ENCODE measurements at regions not wholly inside any gene's neighbourhood (a gene's known extent, or its start where the extent isn't known, plus 50 kb on each side); places are given as distances from the start of the nearest gene placed in this dataset.
"Not testable (repeated sequence)": the region's sequence is repeated elsewhere in the genome, so short reads cannot be mapped to it uniquely, and the experiment has no call there.

GRCh38 chr1:115531631-115532264, 110.0 kb upstream of the VANGL1 start:
- DNase-seq, result peak; percentile 75

- peak; percentile 84 for DNase-seq
Observed at GRCh38 chr1:115530407-115530806, 111.4 kb upstream of the VANGL1 start.

GRCh38 chr1:115529216-115529897, 112.4 kb upstream of the VANGL1 start:
- DNase-seq, result no peak

GRCh38 chr1:115528336-115528735, 113.4 kb upstream of the VANGL1 start:
- not testable (repeated sequence) for DNase-seq

- DNase-seq, result no peak
Observed at GRCh38 chr1:115527746-115528145, 114.0 kb upstream of the VANGL1 start.

GRCh38 chr1:115526900-115527299, 114.9 kb upstream of the VANGL1 start:
- no peak for DNase-seq

GRCh38 chr1:115524236-115524635, 117.5 kb upstream of the VANGL1 start:
- no peak for DNase-seq

- no peak for DNase-seq
Observed at GRCh38 chr1:115522386-115522785, 119.4 kb upstream of the VANGL1 start.

- no peak for DNase-seq
Observed at GRCh38 chr1:115515270-115515669, 126.5 kb upstream of the VANGL1 start.

- DNase-seq, result not testable (repeated sequence)
Observed at GRCh38 chr1:115510226-115510625, 131.5 kb upstream of the VANGL1 start.

- peak; percentile 72 for DNase-seq
Observed at GRCh38 chr1:115507901-115508300, 133.9 kb upstream of the VANGL1 start.

- peak; percentile 75 for DNase-seq
Observed at GRCh38 chr1:115506924-115507589, 134.7 kb upstream of the VANGL1 start.

GRCh38 chr1:115506518-115506917, 135.3 kb upstream of the VANGL1 start:
- DNase-seq, result no peak

GRCh38 chr1:115505148-115505571, 136.6 kb upstream of the VANGL1 start:
- peak; percentile 90 for DNase-seq

GRCh38 chr1:115502183-115502582, 139.6 kb upstream of the VANGL1 start:
- not testable (repeated sequence) for DNase-seq

- no peak for DNase-seq
Observed at GRCh38 chr1:115501476-115501875, 140.3 kb upstream of the VANGL1 start.

GRCh38 chr1:115499253-115499652, 142.5 kb upstream of the VANGL1 start:
- no peak for DNase-seq

- peak; percentile 82 for DNase-seq
Observed at GRCh38 chr1:115496904-115497527, 144.8 kb upstream of the VANGL1 start.

- DNase-seq, result peak; percentile 86
Observed at GRCh38 chr1:115495625-115496024, 146.1 kb upstream of the VANGL1 start.

GRCh38 chr1:115495111-115495510, 146.7 kb upstream of the VANGL1 start:
- no peak for DNase-seq

- no peak for DNase-seq
Observed at GRCh38 chr1:115493834-115494233, 147.9 kb upstream of the VANGL1 start.

GRCh38 chr1:115492880-115493279, 148.9 kb upstream of the VANGL1 start:
- DNase-seq, result peak; percentile 60

GRCh38 chr1:115492019-115492595, 149.7 kb upstream of the VANGL1 start:
- DNase-seq, result no peak
